Mammary epithelial cell (primary cell): ENCODE measurements at regions not wholly inside any gene's neighbourhood (a gene's known extent, or its start where the extent isn't known, plus 50 kb on each side); places are given as distances from the start of the nearest gene placed in this dataset.

ENCODE experiments used
- EZH2 ChIP-seq: IDR thresholded peaks from 2 replicates; pipeline ENCODE4 v1.6.1; 2012; ENCODE audit warnings: low read length, inconsistent platforms, borderline replicate concordance
- TF ChIP-seq, protein P1 (sequence below), 2 donors: IDR thresholded peaks in 1 of 2; conservative IDR thresholded peaks in 1 of 2; 2 replicates each; pipeline ENCODE4 v1.5.1; 2011 to 2012; ENCODE audit warnings: inconsistent platforms in 2 of 2, low read length in 2 of 2, mild to moderate bottlenecking in 2 of 2, control low read depth in 1 of 2, low read depth in 1 of 2; ENCODE audit not compliant: insufficient read depth in 1 of 2; ENCODE audit errors: extremely low read depth in 1 of 2

- TF ChIP-seq, protein P1, sequence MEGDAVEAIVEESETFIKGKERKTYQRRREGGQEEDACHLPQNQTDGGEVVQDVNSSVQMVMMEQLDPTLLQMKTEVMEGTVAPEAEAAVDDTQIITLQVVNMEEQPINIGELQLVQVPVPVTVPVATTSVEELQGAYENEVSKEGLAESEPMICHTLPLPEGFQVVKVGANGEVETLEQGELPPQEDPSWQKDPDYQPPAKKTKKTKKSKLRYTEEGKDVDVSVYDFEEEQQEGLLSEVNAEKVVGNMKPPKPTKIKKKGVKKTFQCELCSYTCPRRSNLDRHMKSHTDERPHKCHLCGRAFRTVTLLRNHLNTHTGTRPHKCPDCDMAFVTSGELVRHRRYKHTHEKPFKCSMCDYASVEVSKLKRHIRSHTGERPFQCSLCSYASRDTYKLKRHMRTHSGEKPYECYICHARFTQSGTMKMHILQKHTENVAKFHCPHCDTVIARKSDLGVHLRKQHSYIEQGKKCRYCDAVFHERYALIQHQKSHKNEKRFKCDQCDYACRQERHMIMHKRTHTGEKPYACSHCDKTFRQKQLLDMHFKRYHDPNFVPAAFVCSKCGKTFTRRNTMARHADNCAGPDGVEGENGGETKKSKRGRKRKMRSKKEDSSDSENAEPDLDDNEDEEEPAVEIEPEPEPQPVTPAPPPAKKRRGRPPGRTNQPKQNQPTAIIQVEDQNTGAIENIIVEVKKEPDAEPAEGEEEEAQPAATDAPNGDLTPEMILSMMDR (conservative IDR thresholded peaks at IDR 0.05 in 1 of 2, IDR thresholded peaks at IDR 0.05 in 1 of 2; ENCODE audit: extremely low read depth in 1 of 2, insufficient read depth in 1 of 2, low read depth in 1 of 2, low read length in 2 of 2), result no peak
- no peak for TF ChIP-seq EZH2
Measured at GRCh38 chr16:19974607-19975006, 90.0 kb upstream of the GPRC5B start.
